ENCODE measurements at regions not wholly inside any gene's neighbourhood (a gene's known extent, or its start where the extent isn't known, plus 50 kb on each side); places are given as distances from the start of the nearest gene placed in this dataset.
"Not testable (repeated sequence)": the region's sequence is repeated elsewhere in the genome, so short reads cannot be mapped to it uniquely, and the experiment has no call there.

GRCh38 chr6:147951726-147952125 is 390.9 kb upstream of the SASH1 start:
- H3K9me3 Mint-ChIP-seq (ENCODE audit: unreplicated experiment) = no peaks in the 10 kb centered on the region
- TF ChIP-seq CTCF (IDR thresholded peaks at IDR 0.05) = no peak
- peak overlapping the region; percentile 95 for H3K27ac Mint-ChIP-seq (ENCODE audit: unreplicated experiment)
- no peak for DNase-seq (ENCODE audit: extremely low spot score, unreplicated experiment)
- H3K36me3 Mint-ChIP-seq (ENCODE audit: unreplicated experiment) = peaks cover 2% of the 10 kb centered on the region
- H3K4me3 Mint-ChIP-seq (ENCODE audit: unreplicated experiment) = no peak overlapping the region
- peaks cover 48% of the 10 kb centered on the region for H3K4me1 Mint-ChIP-seq (ENCODE audit: unreplicated experiment)
- no peaks in the 10 kb centered on the region for H3K27me3 Mint-ChIP-seq (ENCODE audit: unreplicated experiment)

- H3K4me1 Mint-ChIP-seq (ENCODE audit: unreplicated experiment) = peaks cover 21% of the 10 kb centered on the region
- no peaks in the 10 kb centered on the region for H3K27me3 Mint-ChIP-seq (ENCODE audit: unreplicated experiment)
- TF ChIP-seq CTCF (IDR thresholded peaks at IDR 0.05) = no peak
- H3K36me3 Mint-ChIP-seq (ENCODE audit: unreplicated experiment) = peaks cover 2% of the 10 kb centered on the region
- no peaks in the 10 kb centered on the region for H3K9me3 Mint-ChIP-seq (ENCODE audit: unreplicated experiment)
- DNase-seq (ENCODE audit: extremely low spot score, unreplicated experiment) = no peak
- H3K4me3 Mint-ChIP-seq (ENCODE audit: unreplicated experiment) = no peak overlapping the region
- no peak overlapping the region for H3K27ac Mint-ChIP-seq (ENCODE audit: unreplicated experiment)
Measured at GRCh38 chr6:147954938-147955337, 387.7 kb upstream of the SASH1 start.

GRCh38 chr6:147958683-147959082 is 384.0 kb upstream of the SASH1 start:
- Mint-ChIP-seq H3K9me3 (ENCODE audit: unreplicated experiment) (no peaks in the 10 kb centered on the region), H3K4me1 (ENCODE audit: unreplicated experiment) (no peaks in the 10 kb centered on the region)
- no peak for TF ChIP-seq CTCF (IDR thresholded peaks at IDR 0.05)

GRCh38 chr6:147961481-147962141 is 381.0 kb upstream of the SASH1 start:
- no peak for DNase-seq (ENCODE audit: extremely low spot score, unreplicated experiment)
- Mint-ChIP-seq H3K4me3 (ENCODE audit: unreplicated experiment) (no peak overlapping the region), H3K27ac (ENCODE audit: unreplicated experiment) (no peak overlapping the region), H3K36me3 (ENCODE audit: unreplicated experiment) (no peaks in the 10 kb centered on the region), H3K9me3 (ENCODE audit: unreplicated experiment) (no peaks in the 10 kb centered on the region), H3K4me1 (ENCODE audit: unreplicated experiment) (no peaks in the 10 kb centered on the region), H3K27me3 (ENCODE audit: unreplicated experiment) (no peaks in the 10 kb centered on the region)
- TF ChIP-seq CTCF (IDR thresholded peaks at IDR 0.05) = no peak

More at GRCh38 chr6:147958683-147959082, 384.0 kb upstream of the SASH1 start:
- Mint-ChIP-seq H3K4me3 (ENCODE audit: unreplicated experiment) (no peak overlapping the region), H3K27me3 (ENCODE audit: unreplicated experiment) (no peaks in the 10 kb centered on the region), H3K27ac (ENCODE audit: unreplicated experiment) (no peak overlapping the region), H3K36me3 (ENCODE audit: unreplicated experiment) (no peaks in the 10 kb centered on the region)
- no peak for DNase-seq (ENCODE audit: extremely low spot score, unreplicated experiment)

GRCh38 chr6:147965448-147965847 is 377.2 kb upstream of the SASH1 start:
- not testable (repeated sequence) for H3K36me3 Mint-ChIP-seq (ENCODE audit: unreplicated experiment); H3K27me3 Mint-ChIP-seq (ENCODE audit: unreplicated experiment); H3K9me3 Mint-ChIP-seq (ENCODE audit: unreplicated experiment); H3K4me3 Mint-ChIP-seq (ENCODE audit: unreplicated experiment); H3K4me1 Mint-ChIP-seq (ENCODE audit: unreplicated experiment); H3K27ac Mint-ChIP-seq (ENCODE audit: unreplicated experiment); DNase-seq (ENCODE audit: extremely low spot score, unreplicated experiment)

Measured in osteocyte (in vitro differentiated cells).